Fibroblast of lung (primary cell): ENCODE measurements at regions not wholly inside any gene's neighbourhood (a gene's known extent, or its start where the extent isn't known, plus 50 kb on each side); places are given as distances from the start of the nearest gene placed in this dataset.
A peak's percentile ranks its signal among the peaks of the same experiment; 100 is the strongest.

Experiments
- DNase-seq, 2 donors: peaks; one replicate each; pipeline versions ENCODE4 v3.0.0 to v3.0.0-alpha.2; 2010; ENCODE audit warnings: low read depth in 2 of 2
- H2AFZ ChIP-seq: 2 replicates; pipeline ENCODE4 v1.5.1; 2012; ENCODE audit warnings: low read length, control low read depth, inconsistent platforms
- H3K27ac ChIP-seq: 2 replicates; pipeline ENCODE4 v1.5.1; 2011; ENCODE audit warnings: low read length, control low read depth; ENCODE audit not compliant: insufficient read depth
- H3K27me3 ChIP-seq: 2 replicates; pipeline ENCODE4 v1.5.1; 2011; ENCODE audit warnings: mild to moderate bottlenecking, low read length; ENCODE audit not compliant: control insufficient read depth, insufficient read depth
- H3K36me3 ChIP-seq: 2 replicates; pipeline ENCODE4 v1.5.1; 2011; ENCODE audit warnings: low read length; ENCODE audit not compliant: control insufficient read depth, insufficient read depth
- H3K4me1 ChIP-seq: 2 replicates; pipeline ENCODE4 v1.5.1; 2011; ENCODE audit warnings: low read length; ENCODE audit not compliant: control insufficient read depth, insufficient read depth; ENCODE audit errors: extremely low read depth
- H3K4me2 ChIP-seq: 2 replicates; pipeline ENCODE4 v1.5.1; 2011; ENCODE audit warnings: low read length, control low read depth; ENCODE audit not compliant: insufficient read depth; ENCODE audit errors: extremely low read depth
- H3K4me3 ChIP-seq, 4 experiments: fragments of 200-600 bp in 1 of 4; sonication (generic) in 1 of 4; replicated peaks in 1 of 4; 2 replicates each; pipeline ENCODE4 v1.5.1; 2011 to 2016; ENCODE audit warnings: low read length in 4 of 4, low read depth in 3 of 4, mild to moderate bottlenecking in 3 of 4, control low read depth in 2 of 4, inconsistent platforms in 1 of 4, mixed read lengths in 1 of 4; ENCODE audit not compliant: insufficient read depth in 1 of 4; ENCODE audit errors: control extremely low read depth in 1 of 4
- H3K79me2 ChIP-seq: 2 replicates; pipeline ENCODE4 v1.5.1; 2012; ENCODE audit warnings: mild to moderate bottlenecking, low read length, inconsistent platforms; ENCODE audit not compliant: control insufficient read depth, insufficient read depth
- H3K9ac ChIP-seq: 2 replicates; pipeline ENCODE4 v1.5.1; 2011; ENCODE audit warnings: mild to moderate bottlenecking, low read length, control low read depth; ENCODE audit not compliant: insufficient read depth
- H3K9me3 ChIP-seq: 2 replicates; pipeline ENCODE4 v1.5.1; 2012; ENCODE audit warnings: low read depth, low read length; ENCODE audit not compliant: control insufficient read depth, insufficient read depth
- H4K20me1 ChIP-seq: 2 replicates; pipeline ENCODE4 v1.5.1; 2011; ENCODE audit warnings: low read length; ENCODE audit not compliant: control insufficient read depth, insufficient read depth; ENCODE audit errors: extremely low read depth
- CTCF ChIP-seq, 2 donors: IDR thresholded peaks in 1 of 2; conservative IDR thresholded peaks in 1 of 2; 1 replicate in 1 of 2; 2 replicates in 1 of 2; pipeline ENCODE4 v1.5.1; 2011 to 2012; ENCODE audit warnings: low read length in 2 of 2, control low read depth in 1 of 2, inconsistent platforms in 1 of 2, low read depth in 1 of 2, mild to moderate bottlenecking in 1 of 2
- EZH2 ChIP-seq: IDR thresholded peaks from 2 replicates; pipeline ENCODE4 v1.5.1; 2012; ENCODE audit warnings: low read length, control low read depth, mild to moderate bottlenecking; ENCODE audit errors: missing control alignments

- DNase-seq, result peak; percentile 80 to 99
- Histone ChIP-seq H3K4me1 (peaks cover 28% of the 10 kb centered on the region), H3K36me3 (no peaks in the 10 kb centered on the region), H3K4me3 (no peak overlapping the region), H3K4me2 (peak overlapping the region; percentile 3), H4K20me1 (no peaks in the 10 kb centered on the region), H3K79me2 (no peaks in the 10 kb centered on the region), H3K27me3 (no peaks in the 10 kb centered on the region), H3K27ac (peak overlapping the region; percentile 86), H2AFZ (no peak overlapping the region), H3K9ac (no peak overlapping the region), H3K9me3 (no peaks in the 10 kb centered on the region)
- TF ChIP-seq CTCF (conservative IDR thresholded peaks at IDR 0.05 in 1 of 2, IDR thresholded peaks at IDR 0.05 in 1 of 2; ENCODE audit: low read depth in 1 of 2, low read length in 2 of 2), result no peak
- no peak for TF ChIP-seq EZH2
Observed at GRCh38 chrX:45710081-45710801, 509.6 kb upstream of the DIPK2B start.

- no peak overlapping the region for H3K9ac ChIP-seq
- no peaks in the 10 kb centered on the region for H3K9me3 ChIP-seq
- H3K36me3 ChIP-seq, result no peaks in the 10 kb centered on the region
- no peak overlapping the region for H2AFZ ChIP-seq
- no peak overlapping the region for H3K4me3 ChIP-seq
- no peak overlapping the region for H3K4me2 ChIP-seq
- peaks cover 24% of the 10 kb centered on the region for H3K4me1 ChIP-seq
- peak overlapping the region; percentile 86 for H3K27ac ChIP-seq
- DNase-seq, result peak in 1 of 2 donors; percentile 22
- no peak for TF ChIP-seq EZH2
- TF ChIP-seq CTCF (conservative IDR thresholded peaks at IDR 0.05 in 1 of 2, IDR thresholded peaks at IDR 0.05 in 1 of 2; ENCODE audit: low read depth in 1 of 2, low read length in 2 of 2), result no peak
- H3K27me3 ChIP-seq, result no peaks in the 10 kb centered on the region
- no peaks in the 10 kb centered on the region for H3K79me2 ChIP-seq
- H4K20me1 ChIP-seq, result no peaks in the 10 kb centered on the region
Observed at GRCh38 chrX:45709381-45709780, 508.7 kb upstream of the DIPK2B start.

- peak; percentile 17 to 67 for DNase-seq
Observed at GRCh38 chrX:45699158-45699557, 498.5 kb upstream of the DIPK2B start.

More at GRCh38 chrX:45699158-45699557, 498.5 kb upstream of the DIPK2B start:
- H3K4me2 ChIP-seq, result no peak overlapping the region
- no peaks in the 10 kb centered on the region for H3K79me2 ChIP-seq
- H4K20me1 ChIP-seq, result no peaks in the 10 kb centered on the region
- no peak overlapping the region for H3K4me3 ChIP-seq
- peak overlapping the region; percentile 79 for H3K27ac ChIP-seq
- TF ChIP-seq EZH2 (no peak), CTCF (conservative IDR thresholded peaks at IDR 0.05 in 1 of 2, IDR thresholded peaks at IDR 0.05 in 1 of 2; ENCODE audit: low read depth in 1 of 2, low read length in 2 of 2) (no peak)
- H3K4me1 ChIP-seq, result peaks cover 8% of the 10 kb centered on the region
- no peak overlapping the region for H3K9ac ChIP-seq
- H3K27me3 ChIP-seq, result no peaks in the 10 kb centered on the region
- no peak overlapping the region for H2AFZ ChIP-seq
- no peaks in the 10 kb centered on the region for H3K9me3 ChIP-seq
- H3K36me3 ChIP-seq, result no peaks in the 10 kb centered on the region
